ENCODE measurements at regions not wholly inside any gene's neighbourhood (a gene's known extent, or its start where the extent isn't known, plus 50 kb on each side); places are given as distances from the start of the nearest gene placed in this dataset.

DNA sequence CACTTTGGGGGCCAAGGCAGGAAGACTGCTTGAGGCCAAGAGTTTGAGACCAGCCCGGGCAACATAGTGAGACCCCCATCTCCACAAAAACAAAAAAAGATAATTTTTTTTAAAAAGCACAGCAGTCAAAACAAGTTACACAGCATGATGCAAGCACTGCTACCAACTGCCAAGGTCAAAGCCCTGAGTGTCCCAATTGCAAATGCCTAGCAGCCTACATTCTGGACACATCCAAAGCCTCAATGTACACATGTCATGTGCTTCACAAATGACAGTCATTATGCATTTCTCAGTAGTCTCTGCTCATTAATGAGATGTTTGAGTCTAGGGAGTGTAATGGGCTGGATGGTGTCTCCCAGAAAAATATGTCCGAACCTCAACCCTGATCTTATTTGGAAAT, 113.7 kb upstream of the CCND2 start:
- CTCF ChIA-PET, result no interaction called here

DNA sequence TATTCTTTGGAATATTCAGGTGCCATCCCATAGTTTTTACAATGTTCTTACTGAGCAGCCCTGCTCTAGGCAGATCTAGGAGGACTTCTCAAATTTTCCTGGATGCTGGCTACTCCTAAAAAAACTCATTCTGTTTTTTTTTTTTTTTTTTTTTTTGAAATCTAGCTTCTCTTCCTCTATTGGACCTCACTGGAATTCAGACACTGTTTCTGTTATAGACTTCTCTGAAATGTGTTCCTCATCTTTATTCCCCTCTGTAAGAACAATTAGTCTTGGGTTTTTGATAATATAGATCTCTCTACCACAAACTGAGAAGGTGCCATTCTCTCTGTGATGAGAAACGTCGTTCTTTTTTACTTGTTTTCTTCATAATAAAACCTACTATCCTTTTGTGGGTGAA, 115.3 kb upstream of the CCND2 start:
- TF ChIP-seq, protein P1, sequence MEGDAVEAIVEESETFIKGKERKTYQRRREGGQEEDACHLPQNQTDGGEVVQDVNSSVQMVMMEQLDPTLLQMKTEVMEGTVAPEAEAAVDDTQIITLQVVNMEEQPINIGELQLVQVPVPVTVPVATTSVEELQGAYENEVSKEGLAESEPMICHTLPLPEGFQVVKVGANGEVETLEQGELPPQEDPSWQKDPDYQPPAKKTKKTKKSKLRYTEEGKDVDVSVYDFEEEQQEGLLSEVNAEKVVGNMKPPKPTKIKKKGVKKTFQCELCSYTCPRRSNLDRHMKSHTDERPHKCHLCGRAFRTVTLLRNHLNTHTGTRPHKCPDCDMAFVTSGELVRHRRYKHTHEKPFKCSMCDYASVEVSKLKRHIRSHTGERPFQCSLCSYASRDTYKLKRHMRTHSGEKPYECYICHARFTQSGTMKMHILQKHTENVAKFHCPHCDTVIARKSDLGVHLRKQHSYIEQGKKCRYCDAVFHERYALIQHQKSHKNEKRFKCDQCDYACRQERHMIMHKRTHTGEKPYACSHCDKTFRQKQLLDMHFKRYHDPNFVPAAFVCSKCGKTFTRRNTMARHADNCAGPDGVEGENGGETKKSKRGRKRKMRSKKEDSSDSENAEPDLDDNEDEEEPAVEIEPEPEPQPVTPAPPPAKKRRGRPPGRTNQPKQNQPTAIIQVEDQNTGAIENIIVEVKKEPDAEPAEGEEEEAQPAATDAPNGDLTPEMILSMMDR (IDR thresholded peaks at IDR 0.05; ENCODE audit: unreplicated experiment), result no peak
- H3K4me3 Mint-ChIP-seq (ENCODE audit: unreplicated experiment), result no peak overlapping the region
- CTCF ChIA-PET, result no interaction called here
- H3K36me3 Mint-ChIP-seq (ENCODE audit: insufficient read depth, unreplicated experiment), result no peaks in the 10 kb centered on the region
- H3K4me1 Mint-ChIP-seq (ENCODE audit: insufficient read depth, unreplicated experiment), result no peaks in the 10 kb centered on the region
- H3K27me3 Mint-ChIP-seq (ENCODE audit: insufficient read depth, unreplicated experiment), result no peaks in the 10 kb centered on the region
- H3K9me3 Mint-ChIP-seq (ENCODE audit: unreplicated experiment), result no peaks in the 10 kb centered on the region
- POLR2A ChIA-PET, result no interaction called here
- no TSS peak for BruUV-seq (replicated peaks)
- DNase-seq (ENCODE audit: unreplicated experiment), result no peak
- intact Hi-C loops (cut with micrococcal nuclease), result no loop called here
- no peak overlapping the region for H3K27ac Mint-ChIP-seq (ENCODE audit: low read depth, unreplicated experiment)

More for the DNA sequence above, 113.7 kb upstream of the CCND2 start:
- no peak overlapping the region for H3K27ac Mint-ChIP-seq (ENCODE audit: low read depth, unreplicated experiment)
- BruUV-seq (replicated peaks), result no TSS peak
- POLR2A ChIA-PET, result no interaction called here
- no peak overlapping the region for H3K4me3 Mint-ChIP-seq (ENCODE audit: unreplicated experiment)
- TF ChIP-seq, protein P1 (IDR thresholded peaks at IDR 0.05; ENCODE audit: unreplicated experiment), result no peak
- H3K27me3 Mint-ChIP-seq (ENCODE audit: insufficient read depth, unreplicated experiment), result no peaks in the 10 kb centered on the region
- DNase-seq (ENCODE audit: unreplicated experiment), result no peak
- no peaks in the 10 kb centered on the region for H3K36me3 Mint-ChIP-seq (ENCODE audit: insufficient read depth, unreplicated experiment)
- H3K4me1 Mint-ChIP-seq (ENCODE audit: insufficient read depth, unreplicated experiment), result no peaks in the 10 kb centered on the region
- intact Hi-C loops (cut with micrococcal nuclease), result no loop called here
- no peaks in the 10 kb centered on the region for H3K9me3 Mint-ChIP-seq (ENCODE audit: unreplicated experiment)

DNA sequence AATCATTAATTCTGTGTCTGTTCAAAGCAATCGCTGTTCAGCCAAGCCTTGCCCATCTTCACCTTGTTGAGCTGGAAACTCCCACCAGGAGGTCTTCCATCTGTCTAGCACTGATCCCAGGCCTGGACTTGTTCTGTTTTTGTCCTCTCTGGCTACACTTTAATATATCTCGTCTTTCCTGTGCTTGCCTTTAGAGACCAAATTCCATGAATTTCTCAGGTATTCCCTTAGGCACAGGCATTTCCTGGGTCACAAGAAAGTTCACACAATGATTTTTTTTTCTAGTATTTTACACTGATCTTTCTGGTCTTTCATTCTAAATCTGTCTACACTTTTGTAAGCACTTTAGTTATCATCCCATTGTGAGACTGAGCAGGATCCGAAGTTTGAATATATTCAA, 116.4 kb upstream of the CCND2 start:
- intact Hi-C loops (cut with micrococcal nuclease), result no loop called here
- BruUV-seq (replicated peaks), result no TSS peak
- H3K27ac Mint-ChIP-seq (ENCODE audit: low read depth, unreplicated experiment), result no peak overlapping the region
- no peaks in the 10 kb centered on the region for H3K36me3 Mint-ChIP-seq (ENCODE audit: insufficient read depth, unreplicated experiment)
- no peak overlapping the region for H3K4me3 Mint-ChIP-seq (ENCODE audit: unreplicated experiment)
- no peak for DNase-seq (ENCODE audit: unreplicated experiment)
- no peaks in the 10 kb centered on the region for H3K9me3 Mint-ChIP-seq (ENCODE audit: unreplicated experiment)
- no peaks in the 10 kb centered on the region for H3K27me3 Mint-ChIP-seq (ENCODE audit: insufficient read depth, unreplicated experiment)
- CTCF ChIA-PET, result interaction anchor here (0.7 to 1.0 kb wide), 3 partner anchors 119 to 304 kb away, joined by 3 read pairs; no protein-coding TSS in a partner anchor
- TF ChIP-seq, protein P1 (IDR thresholded peaks at IDR 0.05; ENCODE audit: unreplicated experiment), result no peak
- no peaks in the 10 kb centered on the region for H3K4me1 Mint-ChIP-seq (ENCODE audit: insufficient read depth, unreplicated experiment)
- POLR2A ChIA-PET, result no interaction called here

DNA sequence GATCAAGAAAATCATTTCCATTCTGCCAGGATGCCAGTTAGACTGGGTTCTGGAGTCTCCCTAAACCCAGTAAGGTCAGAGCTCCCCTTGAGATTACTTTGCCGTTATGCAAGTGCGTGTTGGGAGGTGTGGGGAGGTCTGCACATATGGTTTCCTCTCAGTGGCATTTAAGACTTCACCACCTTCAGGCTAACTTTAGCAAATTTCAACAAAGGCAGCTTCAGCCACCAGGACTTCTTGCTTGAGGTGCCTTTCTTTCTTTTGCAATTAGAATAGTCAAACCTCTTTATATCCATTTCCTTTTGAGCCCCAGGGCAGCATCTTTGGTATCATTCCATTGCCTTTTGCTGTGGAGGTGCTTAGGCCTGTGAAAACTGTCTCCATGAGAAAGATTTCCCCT, 117.2 kb upstream of the CCND2 start:
- H3K4me3 Mint-ChIP-seq (ENCODE audit: unreplicated experiment), result no peak overlapping the region
- no peaks in the 10 kb centered on the region for H3K27me3 Mint-ChIP-seq (ENCODE audit: insufficient read depth, unreplicated experiment)
- no peaks in the 10 kb centered on the region for H3K36me3 Mint-ChIP-seq (ENCODE audit: insufficient read depth, unreplicated experiment)
- no peak overlapping the region for H3K27ac Mint-ChIP-seq (ENCODE audit: low read depth, unreplicated experiment)
- CTCF ChIA-PET, result interaction anchor here (0.6 to 1.0 kb wide), 3 partner anchors 64 to 351 kb away, joined by 3 read pairs; no protein-coding TSS in a partner anchor
- no TSS peak for BruUV-seq (replicated peaks)
- POLR2A ChIA-PET, result interaction anchor here (0.8 kb wide), 1 partner anchor 10 kb away, joined by 3 read pairs; no protein-coding TSS in a partner anchor
- peaks cover 4% of the 10 kb centered on the region for H3K9me3 Mint-ChIP-seq (ENCODE audit: unreplicated experiment)
- DNase-seq (ENCODE audit: unreplicated experiment), result no peak
- intact Hi-C loops (cut with micrococcal nuclease), result no loop called here
- TF ChIP-seq, protein P1 (IDR thresholded peaks at IDR 0.05; ENCODE audit: unreplicated experiment), result no peak
- H3K4me1 Mint-ChIP-seq (ENCODE audit: insufficient read depth, unreplicated experiment), result no peaks in the 10 kb centered on the region

All from MCF 10A (cell line).